HL-60 (cell line): ENCODE measurements at regions not wholly inside any gene's neighbourhood (a gene's known extent, or its start where the extent isn't known, plus 50 kb on each side); places are given as distances from the start of the nearest gene placed in this dataset.

ENCODE experiments used
- DNase-seq, 2 experiments: peaks; one replicate each; pipeline ENCODE4 v3.0.0-alpha.2; 2010 to 2020; ENCODE audit warnings: low read depth in 1 of 2, low spot score in 1 of 2
- H3K27ac ChIP-seq: fragments of 250-450 bp; sonication (Bioruptor Pico); replicated peaks from 2 replicates; pipeline ENCODE4 v1.5.1; 2020; ENCODE audit warnings: mild to moderate bottlenecking, moderate library complexity
- H3K27me3 ChIP-seq: fragments of 250-450 bp; sonication (Bioruptor Pico); 2 replicates; pipeline ENCODE4 v1.5.1; 2021; ENCODE audit warnings: mild to moderate bottlenecking, moderate library complexity; ENCODE audit not compliant: insufficient read depth, poor library complexity, severe bottlenecking
- H3K4me3 ChIP-seq: replicated peaks from 2 replicates; pipeline ENCODE4 v1.5.1; 2011; ENCODE audit warnings: mild to moderate bottlenecking, control low read depth, low read length; ENCODE audit not compliant: insufficient read depth
- GABPA ChIP-seq: IDR thresholded peaks from 2 replicates; pipeline ENCODE4 v1.6.1; 2012; ENCODE audit warnings: low read depth
- POLR2AphosphoS5 ChIP-seq: IDR thresholded peaks from 2 replicates; pipeline ENCODE4 v1.6.1; 2012; ENCODE audit warnings: low read depth
- SPI1 ChIP-seq: IDR thresholded peaks from 2 replicates; pipeline ENCODE4 v1.6.1; 2012; ENCODE audit warnings: low read depth, mild to moderate bottlenecking, borderline replicate concordance
- TF ChIP-seq, protein P1 (sequence below): IDR thresholded peaks from one replicate; pipeline ENCODE4 v1.5.1; 2011; ENCODE audit warnings: low read length, control low read depth, inconsistent platforms; ENCODE audit not compliant: insufficient read depth
- TF ChIP-seq, protein P2 (sequence below): IDR thresholded peaks from 2 replicates; pipeline ENCODE4 v1.6.1; 2012; ENCODE audit warnings: low read depth; ENCODE audit not compliant: insufficient replicate concordance

DNA sequence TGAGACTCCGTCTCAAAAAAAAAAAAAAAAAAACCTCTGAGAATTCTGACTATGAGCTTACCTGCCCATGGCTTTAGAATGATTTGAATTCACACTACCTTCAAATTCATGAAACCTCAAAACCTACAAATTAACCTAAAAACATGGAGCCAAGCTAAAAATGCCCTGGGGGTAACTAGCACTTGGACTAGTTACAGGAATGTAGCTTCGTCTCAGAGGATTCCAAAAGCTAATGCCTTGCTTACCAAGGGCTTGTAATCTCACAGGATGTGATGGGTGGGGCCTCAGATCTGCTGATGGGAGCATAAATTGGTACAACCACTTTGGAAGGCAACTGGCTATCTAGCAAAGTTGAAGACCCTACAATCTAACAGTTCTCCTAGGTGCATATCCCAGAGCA lies 79.4 kb upstream of the SPRY1 start:
- H3K4me3 ChIP-seq: no peak overlapping the region
- DNase-seq: no peak
- no peak overlapping the region for H3K27ac ChIP-seq
- TF ChIP-seq GABPA: no peak
- no peak for TF ChIP-seq POLR2AphosphoS5
- TF ChIP-seq, protein P1, sequence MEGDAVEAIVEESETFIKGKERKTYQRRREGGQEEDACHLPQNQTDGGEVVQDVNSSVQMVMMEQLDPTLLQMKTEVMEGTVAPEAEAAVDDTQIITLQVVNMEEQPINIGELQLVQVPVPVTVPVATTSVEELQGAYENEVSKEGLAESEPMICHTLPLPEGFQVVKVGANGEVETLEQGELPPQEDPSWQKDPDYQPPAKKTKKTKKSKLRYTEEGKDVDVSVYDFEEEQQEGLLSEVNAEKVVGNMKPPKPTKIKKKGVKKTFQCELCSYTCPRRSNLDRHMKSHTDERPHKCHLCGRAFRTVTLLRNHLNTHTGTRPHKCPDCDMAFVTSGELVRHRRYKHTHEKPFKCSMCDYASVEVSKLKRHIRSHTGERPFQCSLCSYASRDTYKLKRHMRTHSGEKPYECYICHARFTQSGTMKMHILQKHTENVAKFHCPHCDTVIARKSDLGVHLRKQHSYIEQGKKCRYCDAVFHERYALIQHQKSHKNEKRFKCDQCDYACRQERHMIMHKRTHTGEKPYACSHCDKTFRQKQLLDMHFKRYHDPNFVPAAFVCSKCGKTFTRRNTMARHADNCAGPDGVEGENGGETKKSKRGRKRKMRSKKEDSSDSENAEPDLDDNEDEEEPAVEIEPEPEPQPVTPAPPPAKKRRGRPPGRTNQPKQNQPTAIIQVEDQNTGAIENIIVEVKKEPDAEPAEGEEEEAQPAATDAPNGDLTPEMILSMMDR: no peak
- no peak for TF ChIP-seq SPI1
- TF ChIP-seq, protein P2, sequence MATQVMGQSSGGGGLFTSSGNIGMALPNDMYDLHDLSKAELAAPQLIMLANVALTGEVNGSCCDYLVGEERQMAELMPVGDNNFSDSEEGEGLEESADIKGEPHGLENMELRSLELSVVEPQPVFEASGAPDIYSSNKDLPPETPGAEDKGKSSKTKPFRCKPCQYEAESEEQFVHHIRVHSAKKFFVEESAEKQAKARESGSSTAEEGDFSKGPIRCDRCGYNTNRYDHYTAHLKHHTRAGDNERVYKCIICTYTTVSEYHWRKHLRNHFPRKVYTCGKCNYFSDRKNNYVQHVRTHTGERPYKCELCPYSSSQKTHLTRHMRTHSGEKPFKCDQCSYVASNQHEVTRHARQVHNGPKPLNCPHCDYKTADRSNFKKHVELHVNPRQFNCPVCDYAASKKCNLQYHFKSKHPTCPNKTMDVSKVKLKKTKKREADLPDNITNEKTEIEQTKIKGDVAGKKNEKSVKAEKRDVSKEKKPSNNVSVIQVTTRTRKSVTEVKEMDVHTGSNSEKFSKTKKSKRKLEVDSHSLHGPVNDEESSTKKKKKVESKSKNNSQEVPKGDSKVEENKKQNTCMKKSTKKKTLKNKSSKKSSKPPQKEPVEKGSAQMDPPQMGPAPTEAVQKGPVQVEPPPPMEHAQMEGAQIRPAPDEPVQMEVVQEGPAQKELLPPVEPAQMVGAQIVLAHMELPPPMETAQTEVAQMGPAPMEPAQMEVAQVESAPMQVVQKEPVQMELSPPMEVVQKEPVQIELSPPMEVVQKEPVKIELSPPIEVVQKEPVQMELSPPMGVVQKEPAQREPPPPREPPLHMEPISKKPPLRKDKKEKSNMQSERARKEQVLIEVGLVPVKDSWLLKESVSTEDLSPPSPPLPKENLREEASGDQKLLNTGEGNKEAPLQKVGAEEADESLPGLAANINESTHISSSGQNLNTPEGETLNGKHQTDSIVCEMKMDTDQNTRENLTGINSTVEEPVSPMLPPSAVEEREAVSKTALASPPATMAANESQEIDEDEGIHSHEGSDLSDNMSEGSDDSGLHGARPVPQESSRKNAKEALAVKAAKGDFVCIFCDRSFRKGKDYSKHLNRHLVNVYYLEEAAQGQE: no peak
- no peaks in the 10 kb centered on the region for H3K27me3 ChIP-seq

DNA sequence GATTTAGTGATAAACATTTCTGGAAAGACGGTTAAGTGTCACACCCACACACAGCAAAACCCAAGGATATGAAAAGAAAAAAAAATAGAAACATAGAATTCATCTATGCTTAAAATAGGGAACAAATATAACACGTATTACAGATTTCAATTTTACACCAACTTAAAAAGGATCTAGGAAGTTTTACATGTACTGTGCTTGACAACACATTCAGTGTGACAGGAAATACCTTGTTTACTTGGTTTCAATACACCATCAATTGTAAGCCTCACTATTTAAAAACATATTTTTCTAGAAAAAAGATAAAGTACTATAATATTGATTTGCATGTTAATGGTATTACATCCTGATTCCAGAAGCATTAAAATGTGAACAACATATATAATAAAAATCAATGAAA lies 77.0 kb upstream of the SPRY1 start:
- H3K27ac ChIP-seq: no peak overlapping the region
- no peak for DNase-seq
- TF ChIP-seq SPI1 (no peak), POLR2AphosphoS5 (no peak), GABPA (no peak)
- TF ChIP-seq, protein P2: no peak
- TF ChIP-seq, protein P1: no peak
- no peaks in the 10 kb centered on the region for H3K27me3 ChIP-seq
- no peak overlapping the region for H3K4me3 ChIP-seq

DNA sequence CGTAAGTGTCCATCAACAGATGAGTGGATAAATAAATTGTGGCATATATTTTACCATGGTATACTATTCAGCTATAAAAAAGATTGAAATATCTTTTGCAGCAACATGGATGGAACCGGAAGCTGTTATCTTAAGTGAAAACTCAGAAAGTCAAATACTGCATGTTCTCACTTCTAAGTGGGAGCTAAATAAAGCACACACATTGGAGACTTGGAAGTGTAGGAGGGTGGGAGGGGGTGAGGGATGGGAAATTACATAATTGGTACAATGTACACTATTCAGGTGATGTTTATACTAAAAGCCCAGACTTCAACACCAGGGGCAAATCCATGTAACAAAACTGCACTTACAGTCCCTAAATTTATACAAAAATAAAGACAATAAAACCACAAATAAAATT lies 72.6 kb upstream of the SPRY1 start:
- no peak overlapping the region for H3K27ac ChIP-seq
- no peak for TF ChIP-seq POLR2AphosphoS5
- TF ChIP-seq GABPA: no peak
- TF ChIP-seq, protein P2: no peak
- TF ChIP-seq, protein P1: no peak
- TF ChIP-seq SPI1: no peak
- DNase-seq: no peak
- no peaks in the 10 kb centered on the region for H3K27me3 ChIP-seq
- no peak overlapping the region for H3K4me3 ChIP-seq
